Posterior cingulate gyrus (tissue), 11 donors: ENCODE measurements at regions not wholly inside any gene's neighbourhood (a gene's known extent, or its start where the extent isn't known, plus 50 kb on each side); places are given as distances from the start of the nearest gene placed in this dataset.
A peak's percentile ranks its signal among the peaks of the same experiment; 100 is the strongest.

Experiments used
- DNase-seq, 10 donors: peaks; one replicate each; pipeline versions ENCODE4 v3.0.0 to v3.0.0-alpha.2; 2020 to 2021; ENCODE audit warnings: mixed read lengths in 3 of 10
- intact Hi-C: fragments of 100-400 bp; cut with DNase I; formaldehyde crosslinking; loops from one replicate; pipeline ENCODE4 v1.15.1; 2023

GRCh38 chr13:85545771-85546170 lies 253.4 kb downstream of the SLITRK6 start:
- no peak for DNase-seq
- intact Hi-C loops: no loop called here

GRCh38 chr13:85544756-85545155 lies 254.5 kb downstream of the SLITRK6 start:
- intact Hi-C loops: no loop called here
- no peak for DNase-seq

GRCh38 chr13:85543144-85543543 lies 256.1 kb downstream of the SLITRK6 start:
- intact Hi-C loops: no loop called here
- no peak for DNase-seq

- intact Hi-C loops: no loop called here
- no peak for DNase-seq
Observed at GRCh38 chr13:85541476-85541875, 257.7 kb downstream of the SLITRK6 start.

- no peak for DNase-seq
- intact Hi-C loops: no loop called here
Observed at GRCh38 chr13:85538957-85539356, 260.3 kb downstream of the SLITRK6 start.

GRCh38 chr13:85537601-85538000 lies 261.6 kb downstream of the SLITRK6 start:
- no peak for DNase-seq
- intact Hi-C loops: no loop called here

GRCh38 chr13:85536706-85537105 lies 262.5 kb downstream of the SLITRK6 start:
- no peak for DNase-seq
- intact Hi-C loops: no loop called here

- DNase-seq: no peak
- intact Hi-C loops: no loop called here
Observed at GRCh38 chr13:85535316-85536084, 263.7 kb downstream of the SLITRK6 start.

GRCh38 chr13:85533911-85534310 lies 265.3 kb downstream of the SLITRK6 start:
- no peak for DNase-seq
- intact Hi-C loops: no loop called here

GRCh38 chr13:85529218-85529594 lies 270.0 kb downstream of the SLITRK6 start:
- no peak for DNase-seq
- intact Hi-C loops: loop anchor here (5.0 kb wide), 1 partner anchor 122 kb away; no protein-coding TSS in a partner anchor

GRCh38 chr13:85528491-85529217 lies 270.6 kb downstream of the SLITRK6 start:
- no peak for DNase-seq
- intact Hi-C loops: loop anchor here (5.0 kb wide), 1 partner anchor 121 kb away; no protein-coding TSS in a partner anchor

- DNase-seq: no peak
- intact Hi-C loops: loop anchor here (5.0 kb wide), 1 partner anchor 120 kb away; no protein-coding TSS in a partner anchor
Observed at GRCh38 chr13:85527316-85527715, 271.9 kb downstream of the SLITRK6 start.

- intact Hi-C loops: loop anchor here (5.0 kb wide), 1 partner anchor 118 kb away; no protein-coding TSS in a partner anchor
- no peak for DNase-seq
Observed at GRCh38 chr13:85525411-85525810, 273.8 kb downstream of the SLITRK6 start.

- no peak for DNase-seq
- intact Hi-C loops: no loop called here
Observed at GRCh38 chr13:85521657-85522056, 277.6 kb downstream of the SLITRK6 start.

- intact Hi-C loops: no loop called here
- DNase-seq: no peak
Observed at GRCh38 chr13:85520445-85520844, 278.8 kb downstream of the SLITRK6 start.

GRCh38 chr13:85519363-85519762 lies 279.9 kb downstream of the SLITRK6 start:
- intact Hi-C loops: no loop called here
- DNase-seq: no peak

- intact Hi-C loops: no loop called here
Observed at GRCh38 chr13:85512421-85512820, 286.8 kb downstream of the SLITRK6 start.

GRCh38 chr13:85509512-85509911 lies 289.7 kb downstream of the SLITRK6 start:
- DNase-seq: no peak
- intact Hi-C loops: no loop called here

More at GRCh38 chr13:85512421-85512820, 286.8 kb downstream of the SLITRK6 start:
- DNase-seq: no peak

GRCh38 chr13:85508683-85509329 lies 290.4 kb downstream of the SLITRK6 start:
- intact Hi-C loops: no loop called here
- DNase-seq: peak in 1 of 10 donors; percentile 80

- intact Hi-C loops: no loop called here
- DNase-seq: no peak
Observed at GRCh38 chr13:85503797-85504196, 295.4 kb downstream of the SLITRK6 start.

GRCh38 chr13:85501616-85502015 lies 297.6 kb downstream of the SLITRK6 start:
- intact Hi-C loops: no loop called here
- no peak for DNase-seq
